Body of pancreas (tissue), 4 donors: ENCODE measurements at regions not wholly inside any gene's neighbourhood (a gene's known extent, or its start where the extent isn't known, plus 50 kb on each side); places are given as distances from the start of the nearest gene placed in this dataset.

ENCODE experiments used
- ATAC-seq: fragments of 150-250 bp; one replicate; pipeline ENCODE4 v1.9.1; 2016
- DNase-seq, 4 donors: peaks; one replicate each; pipeline ENCODE4 v3.0.0-alpha.2; 2019
- H3K27ac ChIP-seq, 4 donors: fragments of 200-600 bp; sonication (generic); 1 replicate in 3 of 4; 2 replicates in 1 of 4; pipeline versions ENCODE4 v1.5.1 to v1.6.1; 2016 to 2019; ENCODE audit warnings: mild to moderate bottlenecking in 1 of 4, mixed read lengths in 1 of 4, moderate library complexity in 1 of 4
- H3K27me3 ChIP-seq, 2 donors: fragments of 200-600 bp; sonication (generic); one replicate each; pipeline ENCODE4 v1.6.0; 2016; ENCODE audit warnings: mild to moderate bottlenecking in 1 of 2
- H3K36me3 ChIP-seq, 2 donors: fragments of 200-600 bp; sonication (generic); replicated peaks in 1 of 2; 2 replicates each; pipeline ENCODE4 v1.5.1; 2016; ENCODE audit warnings: low read depth in 2 of 2; ENCODE audit not compliant: insufficient read depth in 1 of 2
- H3K4me1 ChIP-seq: fragments of 200-600 bp; sonication (generic); one replicate; pipeline ENCODE4 v1.6.0; 2016
- H3K4me3 ChIP-seq, 2 donors: fragments of 200-600 bp; sonication (generic); 1 replicate in 1 of 2; 2 replicates in 1 of 2; pipeline ENCODE4 v1.5.1; 2016 to 2019
- H3K9me3 ChIP-seq, 3 donors: fragments of 200-600 bp; sonication (generic); 1 replicate in 2 of 3; 2 replicates in 1 of 3; pipeline ENCODE4 v1.5.1; 2016
- POLR2A ChIP-seq, 3 donors: fragments of 450-650 bp; IDR thresholded peaks; one replicate each; pipeline ENCODE4 v1.6.1; 2016; ENCODE audit warnings: antibody characterized with exemption in 3 of 3, mild to moderate bottlenecking in 2 of 3
- WGBS, 2 donors: methylation state at CpG; one replicate each; pipeline ENCODE4 v1.1.5; 2017; 5-methylcytosine and 5-hydroxymethylcytosine counted together
- intact Hi-C: fragments of 100-400 bp; cut with DNase I; formaldehyde crosslinking; loops from one replicate; pipeline ENCODE4 v1.15.1; 2023
- TF ChIP-seq, protein P1 (sequence below), 7 experiments: fragments of 450-650 bp in 4 of 7; fragments of 200-600 bp in 3 of 7; sonication (generic) in 3 of 7; IDR thresholded peaks; one replicate each; pipeline ENCODE4 v1.5.1; 2016 to 2019; ENCODE audit warnings: antibody characterized with exemption in 7 of 7

DNA sequence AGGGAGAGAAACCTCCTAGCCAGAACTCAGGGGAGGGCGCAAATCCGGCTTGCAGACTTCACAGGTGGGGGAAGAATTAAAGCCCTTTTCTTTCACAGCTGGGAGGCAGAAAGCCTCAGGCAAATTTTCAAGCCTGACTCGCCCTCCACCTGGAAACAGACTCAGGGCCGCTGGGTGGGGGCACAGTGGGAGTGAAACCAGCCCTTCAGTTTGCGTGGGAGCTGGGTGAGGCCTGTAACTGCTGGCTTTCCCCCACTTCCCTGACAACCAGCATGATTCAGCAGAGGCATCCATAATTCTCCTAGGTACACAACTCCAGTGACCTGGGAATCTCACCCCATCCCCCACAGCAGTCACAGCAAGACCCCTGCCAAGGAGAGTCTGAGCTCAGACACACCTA lies 206.9 kb upstream of the INTU start:
- DNase-seq (no peak), ATAC-seq (no peak)
- intact Hi-C loops, result no loop called here
- Histone ChIP-seq H3K36me3 (no peaks in the 10 kb centered on the region), H3K4me3 (no peak overlapping the region), H3K27ac (no peak overlapping the region), H3K27me3 (no peaks in the 10 kb centered on the region), H3K9me3 (no peaks in the 10 kb centered on the region), H3K4me1 (no peaks in the 10 kb centered on the region)
- WGBS, 2 donors, result 73% methylated on average over 5 of the region's 5 CpGs
- TF ChIP-seq, protein P1, sequence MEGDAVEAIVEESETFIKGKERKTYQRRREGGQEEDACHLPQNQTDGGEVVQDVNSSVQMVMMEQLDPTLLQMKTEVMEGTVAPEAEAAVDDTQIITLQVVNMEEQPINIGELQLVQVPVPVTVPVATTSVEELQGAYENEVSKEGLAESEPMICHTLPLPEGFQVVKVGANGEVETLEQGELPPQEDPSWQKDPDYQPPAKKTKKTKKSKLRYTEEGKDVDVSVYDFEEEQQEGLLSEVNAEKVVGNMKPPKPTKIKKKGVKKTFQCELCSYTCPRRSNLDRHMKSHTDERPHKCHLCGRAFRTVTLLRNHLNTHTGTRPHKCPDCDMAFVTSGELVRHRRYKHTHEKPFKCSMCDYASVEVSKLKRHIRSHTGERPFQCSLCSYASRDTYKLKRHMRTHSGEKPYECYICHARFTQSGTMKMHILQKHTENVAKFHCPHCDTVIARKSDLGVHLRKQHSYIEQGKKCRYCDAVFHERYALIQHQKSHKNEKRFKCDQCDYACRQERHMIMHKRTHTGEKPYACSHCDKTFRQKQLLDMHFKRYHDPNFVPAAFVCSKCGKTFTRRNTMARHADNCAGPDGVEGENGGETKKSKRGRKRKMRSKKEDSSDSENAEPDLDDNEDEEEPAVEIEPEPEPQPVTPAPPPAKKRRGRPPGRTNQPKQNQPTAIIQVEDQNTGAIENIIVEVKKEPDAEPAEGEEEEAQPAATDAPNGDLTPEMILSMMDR (IDR thresholded peaks at IDR 0.05), result no peak
- TF ChIP-seq POLR2A (IDR thresholded peaks at IDR 0.05), result no peak

DNA sequence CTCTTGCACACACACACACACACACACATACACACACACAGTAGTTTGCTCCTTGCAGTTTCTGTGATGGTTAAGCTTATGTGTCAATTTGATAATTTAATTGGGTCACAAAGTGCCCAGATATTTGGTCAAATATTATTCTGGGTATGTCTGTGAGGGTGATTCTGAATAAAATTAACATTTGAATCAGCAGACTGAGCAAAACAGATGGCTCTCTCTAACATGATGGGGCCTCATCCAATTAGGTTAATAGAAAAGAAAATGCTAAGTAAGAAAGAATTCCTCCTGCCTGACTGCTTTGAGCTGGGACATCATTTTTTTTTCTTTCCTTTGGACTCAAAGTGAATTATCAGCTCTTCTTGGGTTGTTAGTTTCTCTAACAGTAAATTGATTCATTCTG lies 191.2 kb upstream of the INTU start:
- Histone ChIP-seq H3K9me3 (no peaks in the 10 kb centered on the region), H3K36me3 (no peaks in the 10 kb centered on the region), H3K4me1 (no peaks in the 10 kb centered on the region), H3K27ac (no peak overlapping the region), H3K27me3 (no peaks in the 10 kb centered on the region), H3K4me3 (no peak overlapping the region)
- no peak for TF ChIP-seq POLR2A (IDR thresholded peaks at IDR 0.05)
- TF ChIP-seq, protein P1 (IDR thresholded peaks at IDR 0.05), result no peak
- intact Hi-C loops, result no loop called here
- ATAC-seq (no peak), DNase-seq (no peak)

GRCh38 chr4:127445471-127445870 lies 187.3 kb upstream of the INTU start:
- no peak for ATAC-seq
- intact Hi-C loops, result no loop called here

DNA sequence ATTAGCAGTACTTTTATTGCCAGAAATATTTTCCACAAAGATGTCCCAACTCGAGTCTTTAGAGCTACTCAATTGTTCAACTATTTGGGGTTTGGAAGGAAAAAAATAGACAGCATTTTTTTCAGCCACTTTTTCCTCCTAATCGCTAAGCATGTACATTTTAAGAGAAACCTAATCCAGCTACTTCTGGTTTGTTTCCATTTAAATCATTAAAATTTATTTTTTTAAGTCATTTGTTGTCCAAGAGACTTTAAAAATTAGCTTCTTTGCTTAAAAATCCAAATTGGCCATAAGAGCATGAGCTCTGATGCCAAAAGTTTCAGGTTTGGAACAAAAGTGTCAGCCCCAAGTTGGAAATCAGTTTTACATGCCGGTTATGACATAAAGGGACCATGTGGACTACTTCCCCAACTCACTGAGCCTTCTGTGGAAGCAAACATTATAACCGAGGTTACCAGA lies 186.3 kb upstream of the INTU start:
- H3K9me3 ChIP-seq, result no peaks in the 10 kb centered on the region
- 51 to 56% methylated on average over 4 of the region's 4 CpGs for WGBS, 2 donors
- no peaks in the 10 kb centered on the region for H3K27me3 ChIP-seq
- no peak for TF ChIP-seq POLR2A (IDR thresholded peaks at IDR 0.05)
- TF ChIP-seq, protein P1 (IDR thresholded peaks at IDR 0.05), result no peak
- H3K27ac ChIP-seq, result no peak overlapping the region
- no peaks in the 10 kb centered on the region for H3K36me3 ChIP-seq
- intact Hi-C loops, result no loop called here
- DNase-seq, result no peak
- ATAC-seq, result no peak
- H3K4me1 ChIP-seq, result no peaks in the 10 kb centered on the region
- no peak overlapping the region for H3K4me3 ChIP-seq

More at GRCh38 chr4:127445471-127445870, 187.3 kb upstream of the INTU start:
- Histone ChIP-seq H3K4me1 (no peaks in the 10 kb centered on the region), H3K4me3 (no peak overlapping the region), H3K27ac (no peak overlapping the region), H3K9me3 (no peaks in the 10 kb centered on the region), H3K36me3 (no peaks in the 10 kb centered on the region), H3K27me3 (no peaks in the 10 kb centered on the region)
- WGBS, 2 donors, result 47 to 48% methylated on average over 3 of the region's 3 CpGs
- TF ChIP-seq, protein P1 (IDR thresholded peaks at IDR 0.05), result no peak
- TF ChIP-seq POLR2A (IDR thresholded peaks at IDR 0.05), result no peak
- no peak for DNase-seq

- WGBS, 2 donors, result 42 to 44% methylated on average over 1 of the region's 1 CpG
- Histone ChIP-seq H3K36me3 (no peaks in the 10 kb centered on the region), H3K4me1 (no peaks in the 10 kb centered on the region), H3K9me3 (no peaks in the 10 kb centered on the region), H3K27ac (no peak overlapping the region), H3K4me3 (no peak overlapping the region), H3K27me3 (no peaks in the 10 kb centered on the region)
- intact Hi-C loops, result no loop called here
- ATAC-seq (no peak), DNase-seq (no peak)
- no peak for TF ChIP-seq POLR2A (IDR thresholded peaks at IDR 0.05)
- TF ChIP-seq, protein P1 (IDR thresholded peaks at IDR 0.05), result no peak
These were observed 183.8 kb upstream of the INTU start for GRCh38 chr4:127448986-127449385.
